Left lung (tissue), 4 donors: ENCODE measurements at regions not wholly inside any gene's neighbourhood (a gene's known extent, or its start where the extent isn't known, plus 50 kb on each side); places are given as distances from the start of the nearest gene placed in this dataset.

ENCODE experiments used
- ATAC-seq: fragments of 200-7000 bp; cut with Tn5 transposase; one replicate; pipeline ENCODE4 v1.9.1; 2020; ENCODE audit warnings: moderate library complexity
- DNase-seq, 4 donors: peaks; one replicate each; pipeline ENCODE4 v3.0.0-alpha.2; 2013 to 2020
- H3K27ac ChIP-seq, 2 donors: fragments of 200-600 bp; sonication (generic) in 1 of 2; one replicate each; pipeline versions ENCODE4 v1.5.0 to v1.8.0; 2020 to 2021
- H3K27me3 ChIP-seq, 2 donors: fragments of 200-600 bp; sonication (generic) in 1 of 2; one replicate each; pipeline versions ENCODE4 v1.5.0 to v1.8.0; 2020 to 2021
- H3K36me3 ChIP-seq, 2 donors: fragments of 200-600 bp; sonication (generic) in 1 of 2; one replicate each; pipeline versions ENCODE4 v1.5.0 to v1.8.0; 2020 to 2021
- H3K4me1 ChIP-seq, 2 donors: fragments of 200-600 bp; one replicate each; pipeline ENCODE4 v1.8.0; 2021
- H3K4me3 ChIP-seq, 2 donors: fragments of 200-600 bp; sonication (generic) in 1 of 2; one replicate each; pipeline versions ENCODE4 v1.5.0 to v1.8.0; 2020 to 2021; ENCODE audit warnings: mild to moderate bottlenecking in 1 of 2
- H3K9me3 ChIP-seq, 2 donors: fragments of 200-600 bp; sonication (generic) in 1 of 2; one replicate each; pipeline versions ENCODE4 v1.5.0 to v1.8.0; 2020 to 2021
- CTCF ChIP-seq, 2 donors: fragments of 200-600 bp; sonication (generic) in 1 of 2; IDR thresholded peaks; one replicate each; pipeline versions ENCODE4 v1.5.0 to v1.8.0; 2021; ENCODE audit warnings: antibody characterized with exemption in 2 of 2
- intact Hi-C, 2 donors: fragments of 100-400 bp; cut with DNase I; formaldehyde crosslinking; loops; one replicate each; pipeline versions ENCODE4 v1.11.2 to v1.14.2; 2022
- donor health status: DM: no; HTN: yes; CAD: no.
- donor health status: DM: no; HTN: no; CAD: no.

DNA sequence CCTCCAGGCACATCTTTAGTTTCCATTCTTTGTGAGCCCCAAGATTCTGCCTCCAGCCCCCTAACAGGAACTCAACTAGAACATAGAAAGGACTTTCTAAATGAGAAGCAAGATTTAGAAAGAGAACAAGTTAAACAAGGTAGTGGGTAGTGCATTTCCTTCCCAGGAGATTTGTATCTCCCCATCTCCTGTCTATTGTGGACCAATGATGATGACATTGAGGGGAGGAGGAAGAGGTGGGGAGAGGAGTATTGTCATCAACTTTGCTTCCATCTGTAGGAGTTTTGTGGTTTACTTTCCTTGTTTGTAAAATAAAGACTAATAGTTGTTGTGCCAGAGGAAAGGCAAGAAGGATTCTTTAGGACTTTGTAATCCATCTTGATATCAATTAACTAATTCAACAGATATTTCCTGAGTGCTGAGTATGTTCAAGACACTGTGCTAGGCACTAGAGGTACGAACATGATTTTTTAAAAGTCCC, 235.3 kb upstream of the ROPN1 start:
- ATAC-seq (no peak), DNase-seq (no peak)
- no peak overlapping the region for H3K27ac ChIP-seq

DNA sequence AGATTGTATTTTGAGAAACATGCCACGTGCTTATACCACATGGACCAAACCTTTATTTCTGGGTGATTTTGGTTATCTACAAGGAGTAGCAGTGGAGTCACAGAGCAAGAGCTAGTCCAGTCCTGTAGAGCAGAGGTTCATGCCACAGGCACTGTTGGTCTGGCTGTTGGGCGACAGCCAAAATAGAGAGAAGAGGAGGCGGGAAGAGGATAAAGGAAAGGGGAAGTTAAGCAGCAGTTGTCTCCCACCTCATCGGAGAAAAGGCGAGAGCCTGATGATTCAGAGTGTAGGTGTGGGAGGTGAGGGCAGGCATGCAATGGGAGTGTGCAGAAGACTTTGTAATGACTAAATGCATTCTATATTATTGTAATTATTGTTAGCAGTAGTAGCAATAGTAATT, 237.5 kb upstream of the ROPN1 start:
- DNase-seq: no peak
- Histone ChIP-seq H3K27me3 (no peaks in the 10 kb centered on the region), H3K9me3 (peaks cover 0 to 3% of the 10 kb centered on the region in 2 donors), H3K36me3 (no peaks in the 10 kb centered on the region), H3K4me1 (no peaks in the 10 kb centered on the region), H3K27ac (no peak overlapping the region), H3K4me3 (no peak overlapping the region)
- intact Hi-C loops: no loop called here
- TF ChIP-seq CTCF (IDR thresholded peaks at IDR 0.05): no peak
- no peak for ATAC-seq

More for the DNA sequence above, 235.3 kb upstream of the ROPN1 start:
- no peak for TF ChIP-seq CTCF (IDR thresholded peaks at IDR 0.05)
- intact Hi-C loops: no loop called here
- no peaks in the 10 kb centered on the region for H3K36me3 ChIP-seq
- no peaks in the 10 kb centered on the region for H3K4me1 ChIP-seq
- no peaks in the 10 kb centered on the region for H3K27me3 ChIP-seq
- no peak overlapping the region for H3K4me3 ChIP-seq
- H3K9me3 ChIP-seq: peaks cover 0 to 3% of the 10 kb centered on the region in 2 donors

GRCh38 chr3:124229836-124230235, 237.9 kb upstream of the ROPN1 start:
- TF ChIP-seq CTCF (IDR thresholded peaks at IDR 0.05): no peak
- Histone ChIP-seq H3K9me3 (peaks cover 0 to 3% of the 10 kb centered on the region in 2 donors), H3K4me3 (no peak overlapping the region), H3K27ac (no peak overlapping the region), H3K27me3 (no peaks in the 10 kb centered on the region), H3K36me3 (no peaks in the 10 kb centered on the region), H3K4me1 (no peaks in the 10 kb centered on the region)
- DNase-seq (no peak), ATAC-seq (no peak)
- intact Hi-C loops: no loop called here

DNA sequence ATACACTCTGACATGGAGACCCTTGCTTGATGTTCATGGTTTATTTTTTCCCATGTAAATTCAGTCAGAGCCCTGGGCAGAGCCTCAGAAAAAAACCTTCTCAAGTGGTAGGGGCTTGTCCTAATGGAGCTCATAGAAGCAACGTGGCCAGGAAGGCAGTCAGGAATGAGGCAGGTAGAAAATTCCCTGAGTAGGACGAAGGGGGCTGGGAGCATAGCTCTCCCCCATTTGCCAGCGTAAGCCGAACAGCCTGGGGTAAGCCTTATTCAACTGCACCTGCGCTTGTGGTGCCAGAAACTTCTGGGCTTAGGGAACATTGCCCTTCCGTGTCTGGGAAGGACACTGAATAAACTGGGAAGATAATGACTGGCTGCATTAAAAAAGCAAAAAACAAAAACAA, 238.5 kb upstream of the ROPN1 start:
- TF ChIP-seq CTCF (IDR thresholded peaks at IDR 0.05): no peak
- no peaks in the 10 kb centered on the region for H3K4me1 ChIP-seq
- intact Hi-C loops: no loop called here
- no peak for DNase-seq
- H3K36me3 ChIP-seq: no peaks in the 10 kb centered on the region
- H3K4me3 ChIP-seq: no peak overlapping the region
- no peak overlapping the region for H3K27ac ChIP-seq
- ATAC-seq: no peak
- H3K27me3 ChIP-seq: no peaks in the 10 kb centered on the region
- peaks cover 0 to 3% of the 10 kb centered on the region in 2 donors for H3K9me3 ChIP-seq

GRCh38 chr3:124230998-124231397, 239.1 kb upstream of the ROPN1 start:
- TF ChIP-seq CTCF (IDR thresholded peaks at IDR 0.05): no peak
- no peak overlapping the region for H3K4me3 ChIP-seq
- intact Hi-C loops: no loop called here

More at GRCh38 chr3:124230998-124231397, 239.1 kb upstream of the ROPN1 start:
- DNase-seq (no peak), ATAC-seq (no peak)
- Histone ChIP-seq H3K27me3 (no peaks in the 10 kb centered on the region), H3K4me1 (no peaks in the 10 kb centered on the region), H3K36me3 (no peaks in the 10 kb centered on the region), H3K9me3 (peaks cover 0 to 3% of the 10 kb centered on the region in 2 donors), H3K27ac (no peak overlapping the region)
